ENCODE measurements at regions not wholly inside any gene's neighbourhood (a gene's known extent, or its start where the extent isn't known, plus 50 kb on each side); places are given as distances from the start of the nearest gene placed in this dataset.

- Histone ChIP-seq H3K9ac (ENCODE audit: low read length) (no peak overlapping the region), H3K36me3 (replicated peaks; ENCODE audit: insufficient read depth, low read length) (no peaks in the 10 kb centered on the region)
These were observed 160.8 kb upstream of the TMPO start for GRCh38 chr12:98354520-98355035.

GRCh38 chr12:98355322-98355721 is 160.1 kb upstream of the TMPO start:
- Histone ChIP-seq H3K4me3 (ENCODE audit: low read length) (no peak overlapping the region), H3K27me3 (replicated peaks; ENCODE audit: insufficient read depth, low read length) (no peaks in the 10 kb centered on the region), H3K79me2 (ENCODE audit: low read length) (no peaks in the 10 kb centered on the region), H3K4me1 (ENCODE audit: low read length) (no peaks in the 10 kb centered on the region), H3K36me3 (replicated peaks; ENCODE audit: insufficient read depth, low read length) (no peaks in the 10 kb centered on the region), H4K20me1 (ENCODE audit: insufficient read depth, low read length) (no peaks in the 10 kb centered on the region), H3K27ac (ENCODE audit: low read length) (no peak overlapping the region), H3F3A (ENCODE audit: insufficient read depth, low read length) (no peaks in the 10 kb centered on the region), H3K4me2 (ENCODE audit: low read depth, low read length) (no peak overlapping the region), H3K9me3 (replicated peaks; ENCODE audit: insufficient read depth, low read length) (no peaks in the 10 kb centered on the region), H3K9ac (ENCODE audit: low read length) (no peak overlapping the region), H2AFZ (ENCODE audit: low read length) (no peak overlapping the region), H3K9me2 (replicated peaks; ENCODE audit: insufficient read depth, low read length) (no peaks in the 10 kb centered on the region)
- DNase-seq, result no peak
- TF ChIP-seq EZH2phosphoT487 (IDR thresholded peaks at IDR 0.05; ENCODE audit: low read length), result no peak
- TF ChIP-seq EZH2 (optimal IDR thresholded peaks at IDR 0.05; ENCODE audit: low read depth, low read length), result no peak
- no peak for TF ChIP-seq CTCF (IDR thresholded peaks at IDR 0.05; ENCODE audit: low read length)

More at GRCh38 chr12:98354520-98355035, 160.8 kb upstream of the TMPO start:
- H2AFZ ChIP-seq (ENCODE audit: low read length), result no peak overlapping the region
- DNase-seq, result no peak
- no peaks in the 10 kb centered on the region for H3K79me2 ChIP-seq (ENCODE audit: low read length)
- TF ChIP-seq EZH2 (optimal IDR thresholded peaks at IDR 0.05; ENCODE audit: low read depth, low read length), result no peak
- no peaks in the 10 kb centered on the region for H3K4me1 ChIP-seq (ENCODE audit: low read length)
- no peaks in the 10 kb centered on the region for H3F3A ChIP-seq (ENCODE audit: insufficient read depth, low read length)
- no peak overlapping the region for H3K4me2 ChIP-seq (ENCODE audit: low read depth, low read length)
- H3K4me3 ChIP-seq (ENCODE audit: low read length), result no peak overlapping the region
- H3K9me2 ChIP-seq (replicated peaks; ENCODE audit: insufficient read depth, low read length), result no peaks in the 10 kb centered on the region
- H3K27me3 ChIP-seq (replicated peaks; ENCODE audit: insufficient read depth, low read length), result no peaks in the 10 kb centered on the region
- H3K27ac ChIP-seq (ENCODE audit: low read length), result no peak overlapping the region
- H4K20me1 ChIP-seq (ENCODE audit: insufficient read depth, low read length), result no peaks in the 10 kb centered on the region
- no peaks in the 10 kb centered on the region for H3K9me3 ChIP-seq (replicated peaks; ENCODE audit: insufficient read depth, low read length)

GRCh38 chr12:98355933-98356332 is 159.5 kb upstream of the TMPO start:
- no peaks in the 10 kb centered on the region for H3K79me2 ChIP-seq (ENCODE audit: low read length)

More at GRCh38 chr12:98355933-98356332, 159.5 kb upstream of the TMPO start:
- H3F3A ChIP-seq (ENCODE audit: insufficient read depth, low read length), result no peaks in the 10 kb centered on the region
- H3K9ac ChIP-seq (ENCODE audit: low read length), result no peak overlapping the region
- H3K9me2 ChIP-seq (replicated peaks; ENCODE audit: insufficient read depth, low read length), result no peaks in the 10 kb centered on the region
- no peak overlapping the region for H2AFZ ChIP-seq (ENCODE audit: low read length)
- H3K36me3 ChIP-seq (replicated peaks; ENCODE audit: insufficient read depth, low read length), result no peaks in the 10 kb centered on the region
- H3K27ac ChIP-seq (ENCODE audit: low read length), result no peak overlapping the region
- H3K27me3 ChIP-seq (replicated peaks; ENCODE audit: insufficient read depth, low read length), result no peaks in the 10 kb centered on the region
- TF ChIP-seq CTCF (IDR thresholded peaks at IDR 0.05; ENCODE audit: low read length), result no peak
- no peaks in the 10 kb centered on the region for H3K4me1 ChIP-seq (ENCODE audit: low read length)
- DNase-seq, result no peak
- no peak overlapping the region for H3K4me2 ChIP-seq (ENCODE audit: low read depth, low read length)
- no peaks in the 10 kb centered on the region for H3K9me3 ChIP-seq (replicated peaks; ENCODE audit: insufficient read depth, low read length)
- no peaks in the 10 kb centered on the region for H4K20me1 ChIP-seq (ENCODE audit: insufficient read depth, low read length)
- H3K4me3 ChIP-seq (ENCODE audit: low read length), result no peak overlapping the region
